ENCODE measurements at regions not wholly inside any gene's neighbourhood (a gene's known extent, or its start where the extent isn't known, plus 50 kb on each side); places are given as distances from the start of the nearest gene placed in this dataset.

DNA sequence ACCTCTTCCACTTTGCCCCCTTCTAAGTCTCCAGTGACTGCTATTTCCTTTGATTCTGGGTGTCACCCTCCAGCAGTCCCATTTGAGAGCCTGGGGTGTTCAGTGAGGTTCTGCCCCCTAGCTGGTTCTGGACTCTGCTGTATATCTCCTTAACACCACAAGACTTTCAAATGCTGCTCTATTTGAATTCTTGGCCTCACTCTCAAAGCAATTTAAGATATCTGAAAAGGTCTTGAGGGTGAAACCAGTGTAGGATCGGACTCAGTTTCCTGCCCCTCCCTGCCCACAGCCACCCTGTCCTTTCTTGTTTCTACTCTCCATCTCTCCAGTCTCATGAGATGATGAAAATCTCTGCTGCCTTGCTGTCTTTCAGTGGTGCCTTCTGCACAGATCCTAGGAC is 280.9 kb downstream of the TENT4A start:
- no peaks in the 10 kb centered on the region for H3K36me3 ChIP-seq
- TF ChIP-seq POLR2A (IDR thresholded peaks at IDR 0.05) = no peak
- TF ChIP-seq, protein P1, sequence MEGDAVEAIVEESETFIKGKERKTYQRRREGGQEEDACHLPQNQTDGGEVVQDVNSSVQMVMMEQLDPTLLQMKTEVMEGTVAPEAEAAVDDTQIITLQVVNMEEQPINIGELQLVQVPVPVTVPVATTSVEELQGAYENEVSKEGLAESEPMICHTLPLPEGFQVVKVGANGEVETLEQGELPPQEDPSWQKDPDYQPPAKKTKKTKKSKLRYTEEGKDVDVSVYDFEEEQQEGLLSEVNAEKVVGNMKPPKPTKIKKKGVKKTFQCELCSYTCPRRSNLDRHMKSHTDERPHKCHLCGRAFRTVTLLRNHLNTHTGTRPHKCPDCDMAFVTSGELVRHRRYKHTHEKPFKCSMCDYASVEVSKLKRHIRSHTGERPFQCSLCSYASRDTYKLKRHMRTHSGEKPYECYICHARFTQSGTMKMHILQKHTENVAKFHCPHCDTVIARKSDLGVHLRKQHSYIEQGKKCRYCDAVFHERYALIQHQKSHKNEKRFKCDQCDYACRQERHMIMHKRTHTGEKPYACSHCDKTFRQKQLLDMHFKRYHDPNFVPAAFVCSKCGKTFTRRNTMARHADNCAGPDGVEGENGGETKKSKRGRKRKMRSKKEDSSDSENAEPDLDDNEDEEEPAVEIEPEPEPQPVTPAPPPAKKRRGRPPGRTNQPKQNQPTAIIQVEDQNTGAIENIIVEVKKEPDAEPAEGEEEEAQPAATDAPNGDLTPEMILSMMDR (IDR thresholded peaks at IDR 0.05) = no peak
- no peak overlapping the region for H3K4me3 ChIP-seq (replicated peaks in 1 of 3)
- H3K4me1 ChIP-seq = no peaks in the 10 kb centered on the region
- DNase-seq = no peak
- H3K9me3 ChIP-seq = no peaks in the 10 kb centered on the region
- intact Hi-C loops (cut with DNase I) = no loop called here
- H3K27ac ChIP-seq = no peak overlapping the region
- 73 to 88% methylated on average over 1 of the region's 1 CpG for WGBS, 2 donors
- no peaks in the 10 kb centered on the region for H3K27me3 ChIP-seq

DNA sequence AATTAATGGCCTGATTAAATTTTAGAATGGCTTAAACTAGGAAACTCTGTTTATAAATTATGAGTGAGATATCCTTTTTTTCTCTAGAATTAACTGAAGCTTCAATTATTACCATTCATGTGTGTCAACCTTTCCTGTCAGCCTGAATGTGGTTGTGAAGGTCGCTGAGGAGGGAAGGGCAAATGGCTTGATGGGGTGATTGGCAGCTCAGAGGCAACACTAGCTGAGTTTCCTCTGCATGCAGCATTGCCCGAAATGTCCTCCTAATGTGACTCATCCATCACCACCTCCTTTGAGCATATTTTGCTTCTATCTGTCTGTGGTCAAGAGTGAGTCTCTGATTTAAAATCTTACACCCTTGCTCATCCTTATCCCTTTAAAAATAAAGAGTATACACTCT is 281.9 kb downstream of the TENT4A start:
- DNase-seq = no peak
- no peak for TF ChIP-seq POLR2A (IDR thresholded peaks at IDR 0.05)
- TF ChIP-seq, protein P1 (IDR thresholded peaks at IDR 0.05) = no peak
- Histone ChIP-seq H3K36me3 (no peaks in the 10 kb centered on the region), H3K27me3 (no peaks in the 10 kb centered on the region), H3K27ac (no peak overlapping the region), H3K9me3 (no peaks in the 10 kb centered on the region), H3K4me3 (replicated peaks in 1 of 3) (no peak overlapping the region), H3K4me1 (no peaks in the 10 kb centered on the region)
- WGBS, 2 donors = 58 to 68% methylated on average over 2 of the region's 2 CpGs
- intact Hi-C loops (cut with DNase I) = no loop called here

- no peak overlapping the region for H3K4me3 ChIP-seq (replicated peaks in 1 of 3)
- H3K36me3 ChIP-seq = no peaks in the 10 kb centered on the region
- 58% methylated on average over 4 of the region's 4 CpGs for WGBS, 2 donors
- intact Hi-C loops (cut with DNase I) = no loop called here
- DNase-seq = no peak
- no peaks in the 10 kb centered on the region for H3K4me1 ChIP-seq
- no peak overlapping the region for H3K27ac ChIP-seq
- H3K27me3 ChIP-seq = no peaks in the 10 kb centered on the region
- no peaks in the 10 kb centered on the region for H3K9me3 ChIP-seq
- TF ChIP-seq POLR2A (IDR thresholded peaks at IDR 0.05) = no peak
- TF ChIP-seq, protein P1 (IDR thresholded peaks at IDR 0.05) = no peak
These were observed 287.1 kb downstream of the TENT4A start for GRCh38 chr5:7000310-7000709.

DNA sequence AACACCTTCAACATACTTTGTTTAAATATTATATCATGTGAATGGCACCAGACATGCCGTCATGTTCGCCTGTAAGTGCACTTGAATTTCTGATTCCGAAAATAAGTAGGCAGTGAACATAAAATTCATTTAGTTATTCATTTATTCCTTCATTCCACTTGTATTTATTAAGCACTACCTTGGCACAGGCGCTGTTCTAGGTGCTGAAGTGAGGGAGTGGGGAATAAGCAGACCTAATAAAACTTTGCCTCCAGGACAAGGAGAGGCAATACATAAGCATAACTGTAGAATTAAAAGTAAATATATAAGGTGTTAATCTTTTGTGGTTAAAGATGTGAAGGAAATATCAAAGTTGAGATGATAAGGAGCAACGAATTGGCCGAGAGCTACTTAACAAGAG is 297.4 kb downstream of the TENT4A start:
- no peaks in the 10 kb centered on the region for H3K4me1 ChIP-seq
- H3K9me3 ChIP-seq = no peaks in the 10 kb centered on the region
- WGBS, 2 donors = 52 to 60% methylated on average over 6 of the region's 6 CpGs
- H3K36me3 ChIP-seq = no peaks in the 10 kb centered on the region
- no peak for DNase-seq
- H3K27me3 ChIP-seq = no peaks in the 10 kb centered on the region
- intact Hi-C loops (cut with DNase I) = no loop called here
- no peak for TF ChIP-seq POLR2A (IDR thresholded peaks at IDR 0.05)
- TF ChIP-seq, protein P1 (IDR thresholded peaks at IDR 0.05) = no peak
- H3K27ac ChIP-seq = no peak overlapping the region
- no peak overlapping the region for H3K4me3 ChIP-seq (replicated peaks in 1 of 3)

GRCh38 chr5:7012057-7012456 is 298.8 kb downstream of the TENT4A start:
- Histone ChIP-seq H3K27ac (no peak overlapping the region), H3K4me3 (replicated peaks in 1 of 3) (no peak overlapping the region), H3K27me3 (no peaks in the 10 kb centered on the region), H3K9me3 (no peaks in the 10 kb centered on the region), H3K4me1 (no peaks in the 10 kb centered on the region), H3K36me3 (no peaks in the 10 kb centered on the region)
- WGBS, 2 donors = 70 to 74% methylated on average over 2 of the region's 2 CpGs
- no peak for DNase-seq
- TF ChIP-seq POLR2A (IDR thresholded peaks at IDR 0.05) = no peak
- TF ChIP-seq, protein P1 (IDR thresholded peaks at IDR 0.05) = no peak
- intact Hi-C loops (cut with DNase I) = no loop called here
